Neural cell (in vitro differentiated cells): ENCODE measurements at regions not wholly inside any gene's neighbourhood (a gene's known extent, or its start where the extent isn't known, plus 50 kb on each side); places are given as distances from the start of the nearest gene placed in this dataset.

Source experiments
- EZH2 ChIP-seq: fragments of 200-600, 300-800 bp; shearing (Covaris generic), sonication (generic); IDR thresholded peaks from 2 replicates; pipeline ENCODE4 v1.6.1; 2014; ENCODE audit warnings: antibody characterized with exemption, low read length, borderline replicate concordance, mild to moderate bottlenecking; ENCODE audit not compliant: insufficient read depth, poor library complexity, severe bottlenecking
- POLR2AphosphoS5 ChIP-seq: IDR thresholded peaks from 2 replicates; pipeline ENCODE4 v1.6.1; 2012
- TF ChIP-seq, protein P1 (sequence below): fragments of 450-650 bp; IDR thresholded peaks from 2 replicates; pipeline ENCODE4 v1.5.1; 2014; ENCODE audit warnings: antibody characterized with exemption, mild to moderate bottlenecking, moderate library complexity; ENCODE audit not compliant: poor library complexity, severe bottlenecking
- TF ChIP-seq, protein P2 (sequence below): IDR thresholded peaks from 2 replicates; pipeline ENCODE4 v1.6.1; 2012; ENCODE audit warnings: borderline replicate concordance

DNA sequence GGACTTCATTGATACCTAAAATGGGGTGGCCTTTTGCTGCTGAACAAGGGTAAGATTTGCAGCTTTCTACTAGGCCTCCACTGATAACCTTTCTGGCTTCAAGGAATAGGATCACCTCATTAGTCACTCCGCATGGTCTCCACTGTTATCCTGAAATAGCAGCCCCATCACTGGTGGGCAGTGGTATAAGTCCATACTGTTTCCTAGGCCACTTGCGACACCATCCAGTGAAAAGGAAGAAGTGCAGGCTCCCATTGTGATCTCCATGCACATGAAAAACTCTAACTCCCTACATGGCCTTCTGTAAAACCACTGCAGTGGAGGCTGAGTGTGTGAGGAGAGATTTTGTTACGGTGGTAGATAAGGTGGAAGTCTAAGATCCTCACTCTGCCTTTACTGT, 1455.9 kb downstream of the SI start:
- TF ChIP-seq, protein P1, sequence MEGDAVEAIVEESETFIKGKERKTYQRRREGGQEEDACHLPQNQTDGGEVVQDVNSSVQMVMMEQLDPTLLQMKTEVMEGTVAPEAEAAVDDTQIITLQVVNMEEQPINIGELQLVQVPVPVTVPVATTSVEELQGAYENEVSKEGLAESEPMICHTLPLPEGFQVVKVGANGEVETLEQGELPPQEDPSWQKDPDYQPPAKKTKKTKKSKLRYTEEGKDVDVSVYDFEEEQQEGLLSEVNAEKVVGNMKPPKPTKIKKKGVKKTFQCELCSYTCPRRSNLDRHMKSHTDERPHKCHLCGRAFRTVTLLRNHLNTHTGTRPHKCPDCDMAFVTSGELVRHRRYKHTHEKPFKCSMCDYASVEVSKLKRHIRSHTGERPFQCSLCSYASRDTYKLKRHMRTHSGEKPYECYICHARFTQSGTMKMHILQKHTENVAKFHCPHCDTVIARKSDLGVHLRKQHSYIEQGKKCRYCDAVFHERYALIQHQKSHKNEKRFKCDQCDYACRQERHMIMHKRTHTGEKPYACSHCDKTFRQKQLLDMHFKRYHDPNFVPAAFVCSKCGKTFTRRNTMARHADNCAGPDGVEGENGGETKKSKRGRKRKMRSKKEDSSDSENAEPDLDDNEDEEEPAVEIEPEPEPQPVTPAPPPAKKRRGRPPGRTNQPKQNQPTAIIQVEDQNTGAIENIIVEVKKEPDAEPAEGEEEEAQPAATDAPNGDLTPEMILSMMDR, result peak; percentile 52
- no peak for TF ChIP-seq POLR2AphosphoS5
- no peak for TF ChIP-seq EZH2
- TF ChIP-seq, protein P2, sequence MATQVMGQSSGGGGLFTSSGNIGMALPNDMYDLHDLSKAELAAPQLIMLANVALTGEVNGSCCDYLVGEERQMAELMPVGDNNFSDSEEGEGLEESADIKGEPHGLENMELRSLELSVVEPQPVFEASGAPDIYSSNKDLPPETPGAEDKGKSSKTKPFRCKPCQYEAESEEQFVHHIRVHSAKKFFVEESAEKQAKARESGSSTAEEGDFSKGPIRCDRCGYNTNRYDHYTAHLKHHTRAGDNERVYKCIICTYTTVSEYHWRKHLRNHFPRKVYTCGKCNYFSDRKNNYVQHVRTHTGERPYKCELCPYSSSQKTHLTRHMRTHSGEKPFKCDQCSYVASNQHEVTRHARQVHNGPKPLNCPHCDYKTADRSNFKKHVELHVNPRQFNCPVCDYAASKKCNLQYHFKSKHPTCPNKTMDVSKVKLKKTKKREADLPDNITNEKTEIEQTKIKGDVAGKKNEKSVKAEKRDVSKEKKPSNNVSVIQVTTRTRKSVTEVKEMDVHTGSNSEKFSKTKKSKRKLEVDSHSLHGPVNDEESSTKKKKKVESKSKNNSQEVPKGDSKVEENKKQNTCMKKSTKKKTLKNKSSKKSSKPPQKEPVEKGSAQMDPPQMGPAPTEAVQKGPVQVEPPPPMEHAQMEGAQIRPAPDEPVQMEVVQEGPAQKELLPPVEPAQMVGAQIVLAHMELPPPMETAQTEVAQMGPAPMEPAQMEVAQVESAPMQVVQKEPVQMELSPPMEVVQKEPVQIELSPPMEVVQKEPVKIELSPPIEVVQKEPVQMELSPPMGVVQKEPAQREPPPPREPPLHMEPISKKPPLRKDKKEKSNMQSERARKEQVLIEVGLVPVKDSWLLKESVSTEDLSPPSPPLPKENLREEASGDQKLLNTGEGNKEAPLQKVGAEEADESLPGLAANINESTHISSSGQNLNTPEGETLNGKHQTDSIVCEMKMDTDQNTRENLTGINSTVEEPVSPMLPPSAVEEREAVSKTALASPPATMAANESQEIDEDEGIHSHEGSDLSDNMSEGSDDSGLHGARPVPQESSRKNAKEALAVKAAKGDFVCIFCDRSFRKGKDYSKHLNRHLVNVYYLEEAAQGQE, result no peak
